ENCODE measurements at regions not wholly inside any gene's neighbourhood (a gene's known extent, or its start where the extent isn't known, plus 50 kb on each side); places are given as distances from the start of the nearest gene placed in this dataset.

DNA sequence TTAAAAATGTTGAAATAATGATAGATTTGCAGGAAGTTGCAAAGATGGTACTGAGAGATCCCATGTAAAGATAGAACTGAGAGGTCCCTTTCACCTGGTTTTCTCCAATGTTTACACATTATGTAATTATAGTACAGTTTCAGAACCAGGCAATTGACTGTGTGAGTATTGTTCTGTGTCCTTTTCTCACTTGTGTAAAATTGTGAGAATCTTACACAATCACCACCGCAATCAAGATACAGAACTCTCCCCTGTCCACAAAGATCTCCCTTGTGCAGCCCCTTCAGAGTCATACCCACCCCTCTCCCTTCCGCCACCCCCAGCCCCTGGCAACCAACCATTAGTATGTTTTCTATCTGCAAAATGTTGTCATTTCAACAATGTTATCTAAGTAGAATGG lies 119.8 kb upstream of the NAV2 start:
- peaks cover 24% of the 10 kb centered on the region for H3K4me1 Mint-ChIP-seq (ENCODE audit: low read depth, unreplicated experiment)
- H3K27ac Mint-ChIP-seq (ENCODE audit: unreplicated experiment), result no peak overlapping the region
- H3K27me3 Mint-ChIP-seq (ENCODE audit: low read depth, unreplicated experiment), result peaks cover 4% of the 10 kb centered on the region
- H3K4me3 Mint-ChIP-seq (ENCODE audit: unreplicated experiment), result no peak overlapping the region
- no peak overlapping the region for H2AFZ ChIP-seq (ENCODE audit: low read depth, low read length)
- no peaks in the 10 kb centered on the region for H4K20me1 ChIP-seq (ENCODE audit: insufficient read depth, low read length)
- no peaks in the 10 kb centered on the region for H3K36me3 Mint-ChIP-seq (ENCODE audit: low read depth, unreplicated experiment)
- H3K36me3 ChIP-seq (ENCODE audit: insufficient read depth, low read length), result no peaks in the 10 kb centered on the region
- no peaks in the 10 kb centered on the region for H3K9me3 ChIP-seq (ENCODE audit: insufficient read depth, low read depth, low read length)
- DNase-seq (ENCODE audit: low read depth) (no peak), FAIRE-seq (no peak)
- H3K9me3 Mint-ChIP-seq (ENCODE audit: unreplicated experiment), result peaks cover 1% of the 10 kb centered on the region
- peaks cover 19% of the 10 kb centered on the region for H3K4me1 ChIP-seq (ENCODE audit: insufficient read depth, low read length)
- H3K4me3 ChIP-seq (ENCODE audit: insufficient read depth, low read depth, low read length), result no peak overlapping the region
- H3K27me3 ChIP-seq (ENCODE audit: insufficient read depth, low read length), result no peaks in the 10 kb centered on the region
- H3K9ac ChIP-seq (ENCODE audit: low read length), result no peak overlapping the region
- no peaks in the 10 kb centered on the region for H3K79me2 ChIP-seq (ENCODE audit: insufficient read depth, low read length)
- no peak overlapping the region for H3K4me2 ChIP-seq (ENCODE audit: low read length)
- TF ChIP-seq EZH2 (IDR thresholded peaks at IDR 0.05; ENCODE audit: insufficient read depth, low read length), result no peak
- TF ChIP-seq, protein P1, sequence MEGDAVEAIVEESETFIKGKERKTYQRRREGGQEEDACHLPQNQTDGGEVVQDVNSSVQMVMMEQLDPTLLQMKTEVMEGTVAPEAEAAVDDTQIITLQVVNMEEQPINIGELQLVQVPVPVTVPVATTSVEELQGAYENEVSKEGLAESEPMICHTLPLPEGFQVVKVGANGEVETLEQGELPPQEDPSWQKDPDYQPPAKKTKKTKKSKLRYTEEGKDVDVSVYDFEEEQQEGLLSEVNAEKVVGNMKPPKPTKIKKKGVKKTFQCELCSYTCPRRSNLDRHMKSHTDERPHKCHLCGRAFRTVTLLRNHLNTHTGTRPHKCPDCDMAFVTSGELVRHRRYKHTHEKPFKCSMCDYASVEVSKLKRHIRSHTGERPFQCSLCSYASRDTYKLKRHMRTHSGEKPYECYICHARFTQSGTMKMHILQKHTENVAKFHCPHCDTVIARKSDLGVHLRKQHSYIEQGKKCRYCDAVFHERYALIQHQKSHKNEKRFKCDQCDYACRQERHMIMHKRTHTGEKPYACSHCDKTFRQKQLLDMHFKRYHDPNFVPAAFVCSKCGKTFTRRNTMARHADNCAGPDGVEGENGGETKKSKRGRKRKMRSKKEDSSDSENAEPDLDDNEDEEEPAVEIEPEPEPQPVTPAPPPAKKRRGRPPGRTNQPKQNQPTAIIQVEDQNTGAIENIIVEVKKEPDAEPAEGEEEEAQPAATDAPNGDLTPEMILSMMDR (IDR thresholded peaks at IDR 0.05; ENCODE audit: insufficient read depth, low read depth, low read length), result no peak
- H3K27ac ChIP-seq (ENCODE audit: low read depth, low read length), result no peak overlapping the region

DNA sequence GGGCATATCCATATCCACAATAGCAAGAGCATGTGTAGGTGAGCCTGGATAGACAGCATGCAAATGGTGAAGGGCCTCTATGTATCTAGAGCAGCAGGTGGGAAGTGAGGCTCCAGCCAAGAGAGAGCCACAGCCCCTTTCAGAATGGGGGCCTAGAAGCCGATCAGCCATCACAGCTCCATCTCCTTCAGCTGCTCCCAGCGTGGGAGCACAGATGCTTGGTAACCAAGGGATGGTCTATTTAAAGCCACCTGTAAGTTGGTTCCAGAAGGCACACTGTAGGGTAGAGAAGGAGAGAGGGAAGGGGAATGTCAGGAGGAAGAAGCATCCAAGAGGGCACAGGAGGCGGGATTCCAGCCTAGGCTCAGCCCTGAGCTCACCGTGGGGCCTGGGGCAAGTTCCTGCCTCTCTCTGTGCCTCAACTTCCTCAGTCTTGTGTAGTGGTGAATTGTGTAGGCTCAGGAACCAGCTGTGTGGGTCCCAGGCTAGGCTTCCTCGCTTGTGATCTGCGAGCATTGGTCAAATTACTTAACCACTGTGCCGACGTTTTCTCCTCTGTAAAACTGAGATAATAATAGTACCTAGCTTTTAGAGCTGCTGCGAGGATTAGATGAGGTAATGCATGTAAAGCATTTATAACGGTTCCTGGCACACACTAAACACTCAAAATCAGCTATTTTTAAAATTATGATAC lies 122.9 kb upstream of the NAV2 start:
- H3K27ac Mint-ChIP-seq (ENCODE audit: unreplicated experiment), result no peak overlapping the region
- H3K36me3 ChIP-seq (ENCODE audit: insufficient read depth, low read length), result no peaks in the 10 kb centered on the region
- no peak overlapping the region for H3K27ac ChIP-seq (ENCODE audit: low read depth, low read length)
- no peaks in the 10 kb centered on the region for H3K79me2 ChIP-seq (ENCODE audit: insufficient read depth, low read length)
- H3K9ac ChIP-seq (ENCODE audit: low read length), result no peak overlapping the region
- H4K20me1 ChIP-seq (ENCODE audit: insufficient read depth, low read length), result no peaks in the 10 kb centered on the region
- H3K4me1 Mint-ChIP-seq (ENCODE audit: low read depth, unreplicated experiment), result peaks cover 2% of the 10 kb centered on the region
- no peaks in the 10 kb centered on the region for H3K27me3 ChIP-seq (ENCODE audit: insufficient read depth, low read length)
- no peak for TF ChIP-seq EZH2 (IDR thresholded peaks at IDR 0.05; ENCODE audit: insufficient read depth, low read length)
- TF ChIP-seq, protein P1 (IDR thresholded peaks at IDR 0.05; ENCODE audit: insufficient read depth, low read depth, low read length), result no peak
- H3K4me3 ChIP-seq (ENCODE audit: insufficient read depth, low read depth, low read length), result no peak overlapping the region
- no peak for DNase-seq (ENCODE audit: low read depth)
- no peaks in the 10 kb centered on the region for H3K4me1 ChIP-seq (ENCODE audit: insufficient read depth, low read length)
- no peaks in the 10 kb centered on the region for H3K9me3 ChIP-seq (ENCODE audit: insufficient read depth, low read depth, low read length)
- H2AFZ ChIP-seq (ENCODE audit: low read depth, low read length), result no peak overlapping the region
- H3K9me3 Mint-ChIP-seq (ENCODE audit: unreplicated experiment), result peaks cover 13% of the 10 kb centered on the region
- FAIRE-seq, result no peak
- peaks cover 12% of the 10 kb centered on the region for H3K27me3 Mint-ChIP-seq (ENCODE audit: low read depth, unreplicated experiment)
- no peak overlapping the region for H3K4me3 Mint-ChIP-seq (ENCODE audit: unreplicated experiment)
- H3K4me2 ChIP-seq (ENCODE audit: low read length), result no peak overlapping the region
- peaks cover 2% of the 10 kb centered on the region for H3K36me3 Mint-ChIP-seq (ENCODE audit: low read depth, unreplicated experiment)

DNA sequence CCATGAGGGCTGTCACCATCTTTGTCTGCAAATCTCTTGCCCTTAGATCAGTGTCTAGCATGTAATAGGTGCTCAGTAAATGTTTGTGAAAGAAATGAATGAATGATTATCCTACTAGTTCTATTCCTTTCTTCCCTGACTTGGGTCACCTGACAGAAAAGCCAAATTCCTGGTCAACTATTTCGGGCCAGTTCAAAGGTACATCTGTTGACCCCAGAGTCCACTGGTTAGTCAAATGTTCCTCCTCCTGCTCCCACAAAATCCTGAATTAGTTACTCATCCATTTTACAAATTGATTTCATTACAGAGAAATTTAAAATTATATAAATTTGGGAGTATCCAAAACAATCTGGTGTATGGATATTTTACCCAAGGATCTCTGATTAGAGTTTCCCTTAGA lies 124.7 kb upstream of the NAV2 start:
- no peak overlapping the region for H3K4me2 ChIP-seq (ENCODE audit: low read length)
- Mint-ChIP-seq H3K4me3 (ENCODE audit: unreplicated experiment) (no peak overlapping the region), H3K36me3 (ENCODE audit: low read depth, unreplicated experiment) (peaks cover 2% of the 10 kb centered on the region), H3K27me3 (ENCODE audit: low read depth, unreplicated experiment) (peaks cover 20% of the 10 kb centered on the region), H3K4me1 (ENCODE audit: low read depth, unreplicated experiment) (no peaks in the 10 kb centered on the region), H3K9me3 (ENCODE audit: unreplicated experiment) (peaks cover 16% of the 10 kb centered on the region), H3K27ac (ENCODE audit: unreplicated experiment) (no peak overlapping the region)
- no peaks in the 10 kb centered on the region for H3K36me3 ChIP-seq (ENCODE audit: insufficient read depth, low read length)
- no peaks in the 10 kb centered on the region for H3K9me3 ChIP-seq (ENCODE audit: insufficient read depth, low read depth, low read length)
- H2AFZ ChIP-seq (ENCODE audit: low read depth, low read length), result no peak overlapping the region
- H3K4me3 ChIP-seq (ENCODE audit: insufficient read depth, low read depth, low read length), result no peak overlapping the region
- TF ChIP-seq, protein P1 (IDR thresholded peaks at IDR 0.05; ENCODE audit: insufficient read depth, low read depth, low read length), result no peak
- TF ChIP-seq EZH2 (IDR thresholded peaks at IDR 0.05; ENCODE audit: insufficient read depth, low read length), result no peak
- FAIRE-seq, result no peak
- H3K79me2 ChIP-seq (ENCODE audit: insufficient read depth, low read length), result no peaks in the 10 kb centered on the region
- H4K20me1 ChIP-seq (ENCODE audit: insufficient read depth, low read length), result no peaks in the 10 kb centered on the region
- no peak overlapping the region for H3K9ac ChIP-seq (ENCODE audit: low read length)
- no peak for DNase-seq (ENCODE audit: low read depth)
- H3K4me1 ChIP-seq (ENCODE audit: insufficient read depth, low read length), result no peaks in the 10 kb centered on the region
- H3K27ac ChIP-seq (ENCODE audit: low read depth, low read length), result no peak overlapping the region
- H3K27me3 ChIP-seq (ENCODE audit: insufficient read depth, low read length), result no peaks in the 10 kb centered on the region
